ENCODE measurements at regions not wholly inside any gene's neighbourhood (a gene's known extent, or its start where the extent isn't known, plus 50 kb on each side); places are given as distances from the start of the nearest gene placed in this dataset.

GRCh38 chr6:50217841-50218240 is 168.1 kb upstream of the DEFB112 start:
- DNase-seq (ENCODE audit: low read depth in 2 of 2) = no peak

- no peak for DNase-seq (ENCODE audit: low read depth in 2 of 2)
Observed at GRCh38 chr6:50236164-50236563, 186.4 kb upstream of the DEFB112 start.

- DNase-seq (ENCODE audit: low read depth in 2 of 2) = no peak
Observed at GRCh38 chr6:50239853-50240252, 190.1 kb upstream of the DEFB112 start.

- no peak for DNase-seq (ENCODE audit: low read depth in 2 of 2)
Observed at GRCh38 chr6:50240986-50241385, 191.3 kb upstream of the DEFB112 start.

- DNase-seq (ENCODE audit: low read depth in 2 of 2) = no peak
Observed at GRCh38 chr6:50249493-50249892, 199.8 kb upstream of the DEFB112 start.

- DNase-seq (ENCODE audit: low read depth in 2 of 2) = no peak
Observed at GRCh38 chr6:50257322-50257721, 207.6 kb upstream of the DEFB112 start.

GRCh38 chr6:50259903-50260302 is 210.2 kb upstream of the DEFB112 start:
- no peak for DNase-seq (ENCODE audit: low read depth in 2 of 2)

- no peak for DNase-seq (ENCODE audit: low read depth in 2 of 2)
Observed at GRCh38 chr6:50264995-50265571, 215.4 kb upstream of the DEFB112 start.

GRCh38 chr6:50270415-50270814 is 220.7 kb upstream of the DEFB112 start:
- no peak for DNase-seq (ENCODE audit: low read depth in 2 of 2)

- DNase-seq (ENCODE audit: low read depth in 2 of 2) = no peak
Observed at GRCh38 chr6:50271266-50271665, 221.5 kb upstream of the DEFB112 start.

GRCh38 chr6:50271817-50272216 is 222.1 kb upstream of the DEFB112 start:
- DNase-seq (ENCODE audit: low read depth in 2 of 2) = no peak

- DNase-seq (ENCODE audit: low read depth in 2 of 2) = no peak
Observed at GRCh38 chr6:50272611-50273010, 222.9 kb upstream of the DEFB112 start.

- no peak for DNase-seq (ENCODE audit: low read depth in 2 of 2)
Observed at GRCh38 chr6:50276771-50277261, 227.1 kb upstream of the DEFB112 start.

GRCh38 chr6:50277774-50278173 is 228.0 kb upstream of the DEFB112 start:
- DNase-seq (ENCODE audit: low read depth in 2 of 2) = no peak

GRCh38 chr6:50278663-50279062 is 228.9 kb upstream of the DEFB112 start:
- DNase-seq (ENCODE audit: low read depth in 2 of 2) = no peak

GRCh38 chr6:50285735-50286134 is 236.0 kb upstream of the DEFB112 start:
- DNase-seq (ENCODE audit: low read depth in 2 of 2) = no peak

GRCh38 chr6:50288241-50288640 is 238.5 kb upstream of the DEFB112 start:
- no peak for DNase-seq (ENCODE audit: low read depth in 2 of 2)

- peak; percentile 6 to 10 for DNase-seq (ENCODE audit: low read depth in 2 of 2)
Observed at GRCh38 chr6:50288881-50289280, 239.2 kb upstream of the DEFB112 start.

- peak in 1 of 2 experiments; percentile 5 for DNase-seq (ENCODE audit: low read depth in 2 of 2)
Observed at GRCh38 chr6:50289366-50289765, 239.6 kb upstream of the DEFB112 start.

GRCh38 chr6:50301307-50301706 is 251.6 kb upstream of the DEFB112 start:
- DNase-seq (ENCODE audit: low read depth in 2 of 2) = no peak

GRCh38 chr6:50305660-50306059 is 255.9 kb upstream of the DEFB112 start:
- DNase-seq (ENCODE audit: low read depth in 2 of 2) = no peak

GRCh38 chr6:50318536-50318935 is 268.8 kb upstream of the DEFB112 start:
- no peak for DNase-seq (ENCODE audit: low read depth in 2 of 2)

- DNase-seq (ENCODE audit: low read depth in 2 of 2) = no peak
Observed at GRCh38 chr6:50330347-50330746, 280.6 kb upstream of the DEFB112 start.

GRCh38 chr6:50330963-50331362 is 281.2 kb upstream of the DEFB112 start:
- no peak for DNase-seq (ENCODE audit: low read depth in 2 of 2)

All from fibroblast of skin of left biceps (primary cell).